Left ventricle myocardium inferior (tissue), 1 donor: ENCODE measurements at regions not wholly inside any gene's neighbourhood (a gene's known extent, or its start where the extent isn't known, plus 50 kb on each side); places are given as distances from the start of the nearest gene placed in this dataset.

Experiments
- DNase-seq: peaks from one replicate; pipeline ENCODE4 v3.0.0-alpha.2; 2020
- H3K27ac ChIP-seq: fragments of 200-600 bp; replicated peaks from 2 replicates; pipeline ENCODE4 v1.8.0; 2021
- H3K27me3 ChIP-seq: fragments of 200-600 bp; 2 replicates; pipeline ENCODE4 v1.8.0; 2021; ENCODE audit warnings: low read depth
- H3K36me3 ChIP-seq: fragments of 200-600 bp; 2 replicates; pipeline ENCODE4 v1.8.0; 2021
- H3K4me1 ChIP-seq: fragments of 200-600 bp; 2 replicates; pipeline ENCODE4 v1.8.0; 2021
- H3K4me3 ChIP-seq: fragments of 200-600 bp; 2 replicates; pipeline ENCODE4 v1.8.0; 2021; ENCODE audit warnings: mild to moderate bottlenecking, moderate library complexity
- H3K9me3 ChIP-seq: fragments of 200-600 bp; replicated peaks from 2 replicates; pipeline ENCODE4 v1.8.0; 2021
- intact Hi-C: fragments of 100-400 bp; cut with micrococcal nuclease; formaldehyde crosslinking; loops from one replicate; pipeline ENCODE4 v1.11.0; 2022
- TF ChIP-seq, protein P1 (sequence below): fragments of 200-600 bp; IDR thresholded peaks from 2 replicates; pipeline ENCODE4 v1.8.0; 2021; ENCODE audit warnings: antibody characterized with exemption, mild to moderate bottlenecking, borderline replicate concordance
- donor health status: DM: no; HTN: yes; CAD: no; lungs with severe emphysema.

DNA sequence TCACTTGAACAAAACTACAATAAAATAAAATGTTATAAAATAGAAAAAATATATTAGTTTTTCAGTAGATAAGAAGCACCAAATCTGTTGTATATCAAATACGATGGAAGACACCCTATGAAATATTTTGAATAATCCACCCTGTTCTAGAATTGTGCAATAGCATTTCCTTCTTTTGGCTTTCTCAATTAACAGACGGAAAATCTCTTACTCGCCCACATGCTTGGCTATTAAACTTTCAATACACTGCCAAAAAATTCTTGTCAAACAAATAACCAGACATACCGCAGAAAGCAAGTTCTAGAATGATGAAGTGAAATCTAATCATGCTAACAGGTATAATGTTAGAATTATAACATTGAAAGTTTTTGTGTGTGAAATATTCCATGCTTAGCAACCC, 671.6 kb upstream of the SLIT2 start:
- no peak for DNase-seq
- intact Hi-C loops, result no loop called here

DNA sequence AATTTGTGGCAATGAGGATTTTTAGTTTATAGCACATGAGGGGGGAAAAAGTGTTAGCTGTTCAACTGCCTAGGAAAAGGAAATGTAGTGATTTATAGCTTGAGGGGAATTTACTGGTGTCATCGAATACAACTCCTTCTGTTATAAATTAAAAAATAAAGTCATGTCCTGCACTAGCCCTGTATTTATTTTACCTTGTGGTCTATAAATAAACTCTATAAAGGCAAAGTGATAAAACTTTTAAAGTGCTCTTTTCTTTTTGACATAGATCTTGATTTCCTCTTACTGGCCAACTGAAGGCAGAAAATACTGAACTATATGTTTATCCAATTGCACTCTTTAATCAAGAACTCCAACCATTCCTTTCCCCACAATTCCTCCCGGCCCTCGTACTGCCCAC, 672.1 kb upstream of the SLIT2 start:
- Histone ChIP-seq H3K36me3 (no peaks in the 10 kb centered on the region), H3K27ac (peak overlapping the region; percentile 61), H3K27me3 (no peaks in the 10 kb centered on the region), H3K9me3 (no peaks in the 10 kb centered on the region), H3K4me3 (no peak overlapping the region), H3K4me1 (peaks cover 10% of the 10 kb centered on the region)
- TF ChIP-seq, protein P1, sequence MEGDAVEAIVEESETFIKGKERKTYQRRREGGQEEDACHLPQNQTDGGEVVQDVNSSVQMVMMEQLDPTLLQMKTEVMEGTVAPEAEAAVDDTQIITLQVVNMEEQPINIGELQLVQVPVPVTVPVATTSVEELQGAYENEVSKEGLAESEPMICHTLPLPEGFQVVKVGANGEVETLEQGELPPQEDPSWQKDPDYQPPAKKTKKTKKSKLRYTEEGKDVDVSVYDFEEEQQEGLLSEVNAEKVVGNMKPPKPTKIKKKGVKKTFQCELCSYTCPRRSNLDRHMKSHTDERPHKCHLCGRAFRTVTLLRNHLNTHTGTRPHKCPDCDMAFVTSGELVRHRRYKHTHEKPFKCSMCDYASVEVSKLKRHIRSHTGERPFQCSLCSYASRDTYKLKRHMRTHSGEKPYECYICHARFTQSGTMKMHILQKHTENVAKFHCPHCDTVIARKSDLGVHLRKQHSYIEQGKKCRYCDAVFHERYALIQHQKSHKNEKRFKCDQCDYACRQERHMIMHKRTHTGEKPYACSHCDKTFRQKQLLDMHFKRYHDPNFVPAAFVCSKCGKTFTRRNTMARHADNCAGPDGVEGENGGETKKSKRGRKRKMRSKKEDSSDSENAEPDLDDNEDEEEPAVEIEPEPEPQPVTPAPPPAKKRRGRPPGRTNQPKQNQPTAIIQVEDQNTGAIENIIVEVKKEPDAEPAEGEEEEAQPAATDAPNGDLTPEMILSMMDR, result no peak
- intact Hi-C loops, result no loop called here
- no peak for DNase-seq

More for the DNA sequence above, 671.6 kb upstream of the SLIT2 start:
- Histone ChIP-seq H3K4me1 (peaks cover 10% of the 10 kb centered on the region), H3K9me3 (no peaks in the 10 kb centered on the region), H3K36me3 (no peaks in the 10 kb centered on the region), H3K27ac (peak overlapping the region; percentile 61), H3K27me3 (no peaks in the 10 kb centered on the region), H3K4me3 (no peak overlapping the region)
- TF ChIP-seq, protein P1, result no peak

DNA sequence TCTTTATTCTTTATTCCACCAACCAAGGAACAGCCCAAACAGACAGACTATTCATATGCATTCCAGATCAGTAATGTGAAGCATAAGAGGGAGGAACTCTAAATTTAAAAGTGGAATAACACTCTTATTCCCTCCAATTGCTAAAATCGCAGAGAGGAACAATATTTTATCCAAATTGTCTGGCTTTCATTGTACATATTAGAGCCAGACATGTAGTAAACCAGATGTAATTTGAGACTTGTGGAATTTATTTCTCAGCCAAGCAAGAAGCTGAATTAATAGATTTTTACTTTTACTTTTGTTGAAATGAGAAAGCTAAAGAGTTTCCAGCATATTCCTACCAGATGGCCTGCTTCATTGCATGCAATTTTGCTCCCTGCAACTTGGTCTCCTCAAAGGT, 674.6 kb upstream of the SLIT2 start:
- DNase-seq, result no peak
- intact Hi-C loops, result no loop called here
- no peaks in the 10 kb centered on the region for H3K9me3 ChIP-seq
- TF ChIP-seq, protein P1, result no peak
- H3K36me3 ChIP-seq, result no peaks in the 10 kb centered on the region
- H3K27ac ChIP-seq, result peak overlapping the region; percentile 45
- H3K4me3 ChIP-seq, result no peak overlapping the region
- peaks cover 10% of the 10 kb centered on the region for H3K4me1 ChIP-seq
- no peaks in the 10 kb centered on the region for H3K27me3 ChIP-seq

DNA sequence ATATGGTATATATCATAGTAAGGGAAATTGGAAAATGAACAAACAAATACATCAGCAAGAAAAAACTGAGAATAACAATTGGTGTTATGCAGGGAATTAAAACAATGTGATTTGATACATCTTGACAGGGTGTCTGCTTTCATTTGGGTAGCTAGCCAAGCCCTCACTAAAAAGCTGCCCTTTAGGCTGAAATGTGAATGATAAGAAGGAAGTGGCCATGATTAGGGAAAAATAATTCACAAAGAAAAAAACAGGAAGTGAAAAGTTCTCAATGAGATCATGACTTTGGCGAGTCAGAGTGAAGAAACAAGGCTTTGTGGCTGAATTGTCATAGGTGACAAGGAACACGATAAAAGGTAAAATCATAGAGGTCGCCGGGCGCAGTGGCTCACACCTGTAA, 675.8 kb upstream of the SLIT2 start:
- H3K4me1 ChIP-seq, result peaks cover 6% of the 10 kb centered on the region
- intact Hi-C loops, result no loop called here
- no peaks in the 10 kb centered on the region for H3K9me3 ChIP-seq
- peak overlapping the region; percentile 45 for H3K27ac ChIP-seq
- DNase-seq, result no peak
- no peak overlapping the region for H3K4me3 ChIP-seq
- TF ChIP-seq, protein P1, result no peak
- no peaks in the 10 kb centered on the region for H3K36me3 ChIP-seq
- no peaks in the 10 kb centered on the region for H3K27me3 ChIP-seq

DNA sequence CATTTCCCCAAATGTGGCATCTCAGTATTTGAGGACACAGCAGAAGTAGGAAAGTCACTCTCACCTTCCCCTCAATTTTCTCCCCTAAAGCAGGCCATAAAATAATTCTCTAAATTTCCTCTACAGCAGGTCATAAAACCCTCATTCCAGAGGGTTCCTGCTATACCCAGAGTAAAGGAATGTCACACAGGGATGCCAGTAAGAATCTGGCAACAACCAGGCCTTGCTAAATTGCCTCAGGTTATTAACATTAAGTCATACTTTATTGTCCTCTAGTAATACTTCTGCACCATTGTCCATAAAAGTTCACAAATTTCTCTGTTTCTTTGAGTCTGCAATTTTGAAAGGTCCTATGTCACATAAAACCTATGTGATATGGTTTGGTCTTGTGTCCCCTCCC, 685.7 kb upstream of the SLIT2 start:
- intact Hi-C loops, result no loop called here

More for the DNA sequence above, 685.7 kb upstream of the SLIT2 start:
- Histone ChIP-seq H3K4me3 (no peak overlapping the region), H3K27ac (no peak overlapping the region), H3K4me1 (no peaks in the 10 kb centered on the region), H3K9me3 (no peaks in the 10 kb centered on the region), H3K27me3 (no peaks in the 10 kb centered on the region), H3K36me3 (no peaks in the 10 kb centered on the region)
- no peak for DNase-seq
- TF ChIP-seq, protein P1, result no peak
